Lower leg skin (tissue), 3 donors: ENCODE measurements at regions not wholly inside any gene's neighbourhood (a gene's known extent, or its start where the extent isn't known, plus 50 kb on each side); places are given as distances from the start of the nearest gene placed in this dataset.

Experiments used
- CTCF ChIP-seq, 3 donors: fragments of 450-650 bp; IDR thresholded peaks; one replicate each; pipeline ENCODE4 v1.5.1; 2016; ENCODE audit warnings: antibody characterized with exemption in 3 of 3, mild to moderate bottlenecking in 3 of 3, moderate library complexity in 2 of 3
- POLR2A ChIP-seq, 2 donors: fragments of 450-650 bp; IDR thresholded peaks; one replicate each; pipeline ENCODE4 v1.6.1; 2016 to 2017; ENCODE audit warnings: antibody characterized with exemption in 2 of 2, mild to moderate bottlenecking in 1 of 2, moderate library complexity in 1 of 2

GRCh38 chr2:109068811-109069210 is 60.2 kb upstream of the SH3RF3 start:
- TF ChIP-seq CTCF (IDR thresholded peaks at IDR 0.05), result no peak
- no peak for TF ChIP-seq POLR2A (IDR thresholded peaks at IDR 0.05)
